Memory B cell (primary cell): ENCODE measurements at regions not wholly inside any gene's neighbourhood (a gene's known extent, or its start where the extent isn't known, plus 50 kb on each side); places are given as distances from the start of the nearest gene placed in this dataset.

Experiments used
- ATAC-seq: fragments of 150-1000 bp; cut with Tn5 transposase; 2 replicates; pipeline ENCODE4 v1.10.0; 2021; ENCODE audit warnings: low read depth, mild to moderate bottlenecking, moderate library complexity
- DNase-seq, 2 donors: peaks; one replicate each; pipeline ENCODE4 v3.0.0; 2022; ENCODE audit warnings: low spot score in 2 of 2
- H3K27ac Mint-ChIP-seq: one replicate; pipeline ENCODE4 v1.8.0; 2022; ENCODE audit warnings: mild to moderate bottlenecking, moderate library complexity, mixed read lengths
- H3K27me3 Mint-ChIP-seq: one replicate; pipeline ENCODE4 v1.8.0; 2022; ENCODE audit warnings: mixed read lengths
- H3K36me3 Mint-ChIP-seq: one replicate; pipeline ENCODE4 v1.8.0; 2022; ENCODE audit warnings: mild to moderate bottlenecking, mixed read lengths
- H3K4me1 Mint-ChIP-seq: one replicate; pipeline ENCODE4 v1.8.0; 2022; ENCODE audit warnings: mixed read lengths
- H3K4me3 Mint-ChIP-seq: one replicate; pipeline ENCODE4 v1.8.0; 2022; ENCODE audit warnings: mild to moderate bottlenecking, moderate library complexity, mixed read lengths
- H3K9me3 Mint-ChIP-seq: one replicate; pipeline ENCODE4 v1.8.0; 2022; ENCODE audit warnings: mixed read lengths

DNA sequence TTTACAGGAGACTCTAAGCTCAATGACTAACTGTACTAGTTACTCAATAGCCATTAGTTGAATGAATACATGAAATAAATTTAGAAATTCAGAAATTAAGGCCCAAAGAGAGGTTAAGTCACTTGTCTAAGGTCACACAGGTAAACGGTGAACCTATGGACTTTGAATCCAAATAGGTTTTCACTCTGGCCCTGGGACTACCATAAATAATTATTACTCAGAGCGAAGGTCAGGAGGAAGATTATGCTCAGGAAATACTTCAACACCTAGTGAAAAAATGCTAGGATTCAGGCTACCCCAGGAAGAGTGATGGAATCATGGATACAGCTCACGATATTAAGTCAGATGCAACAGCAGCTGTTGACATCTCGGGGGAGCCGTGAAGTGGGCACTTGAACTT lies 417.4 kb downstream of the GABRG2 start:
- Mint-ChIP-seq H3K4me1 (no peaks in the 10 kb centered on the region), H3K4me3 (no peak overlapping the region), H3K27me3 (no peaks in the 10 kb centered on the region), H3K27ac (no peak overlapping the region), H3K36me3 (no peaks in the 10 kb centered on the region), H3K9me3 (peaks cover 7% of the 10 kb centered on the region)
- no peak for ATAC-seq
- DNase-seq, result no peak

DNA sequence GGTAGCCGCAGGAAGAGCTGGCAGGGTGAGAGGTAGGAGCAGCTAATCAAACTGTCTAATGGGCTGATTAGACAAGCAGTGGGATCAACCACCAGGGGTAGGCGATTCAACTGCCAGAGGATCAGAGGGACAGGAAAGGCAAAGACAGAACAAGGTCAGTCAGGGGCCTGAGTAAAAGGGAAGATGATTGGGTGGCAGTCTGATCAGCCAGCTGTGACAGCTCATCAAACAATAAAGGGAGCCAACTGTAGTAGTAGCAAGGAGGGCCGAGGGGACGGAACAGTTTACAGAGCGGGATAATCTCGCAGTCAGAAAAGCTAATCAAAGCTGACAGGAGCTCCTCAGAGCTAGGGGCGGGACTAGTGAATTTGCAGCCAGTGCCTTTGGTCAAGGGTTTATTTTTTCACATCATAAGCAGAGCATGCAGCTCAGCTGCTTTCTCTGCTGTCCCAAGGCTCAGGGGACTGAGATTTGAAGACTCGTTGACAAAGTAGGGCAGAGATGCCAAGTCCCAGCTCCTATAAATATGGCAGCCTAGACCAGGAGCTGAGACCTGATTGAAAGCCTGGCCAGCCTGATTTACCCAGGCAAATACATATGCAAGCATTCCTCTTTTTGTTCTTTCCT lies 418.2 kb downstream of the GABRG2 start:
- Mint-ChIP-seq H3K27me3 (no peaks in the 10 kb centered on the region), H3K36me3 (no peaks in the 10 kb centered on the region), H3K27ac (no peak overlapping the region), H3K4me1 (no peaks in the 10 kb centered on the region), H3K4me3 (no peak overlapping the region), H3K9me3 (peaks cover 7% of the 10 kb centered on the region)
- no peak for DNase-seq
- ATAC-seq, result no peak

DNA sequence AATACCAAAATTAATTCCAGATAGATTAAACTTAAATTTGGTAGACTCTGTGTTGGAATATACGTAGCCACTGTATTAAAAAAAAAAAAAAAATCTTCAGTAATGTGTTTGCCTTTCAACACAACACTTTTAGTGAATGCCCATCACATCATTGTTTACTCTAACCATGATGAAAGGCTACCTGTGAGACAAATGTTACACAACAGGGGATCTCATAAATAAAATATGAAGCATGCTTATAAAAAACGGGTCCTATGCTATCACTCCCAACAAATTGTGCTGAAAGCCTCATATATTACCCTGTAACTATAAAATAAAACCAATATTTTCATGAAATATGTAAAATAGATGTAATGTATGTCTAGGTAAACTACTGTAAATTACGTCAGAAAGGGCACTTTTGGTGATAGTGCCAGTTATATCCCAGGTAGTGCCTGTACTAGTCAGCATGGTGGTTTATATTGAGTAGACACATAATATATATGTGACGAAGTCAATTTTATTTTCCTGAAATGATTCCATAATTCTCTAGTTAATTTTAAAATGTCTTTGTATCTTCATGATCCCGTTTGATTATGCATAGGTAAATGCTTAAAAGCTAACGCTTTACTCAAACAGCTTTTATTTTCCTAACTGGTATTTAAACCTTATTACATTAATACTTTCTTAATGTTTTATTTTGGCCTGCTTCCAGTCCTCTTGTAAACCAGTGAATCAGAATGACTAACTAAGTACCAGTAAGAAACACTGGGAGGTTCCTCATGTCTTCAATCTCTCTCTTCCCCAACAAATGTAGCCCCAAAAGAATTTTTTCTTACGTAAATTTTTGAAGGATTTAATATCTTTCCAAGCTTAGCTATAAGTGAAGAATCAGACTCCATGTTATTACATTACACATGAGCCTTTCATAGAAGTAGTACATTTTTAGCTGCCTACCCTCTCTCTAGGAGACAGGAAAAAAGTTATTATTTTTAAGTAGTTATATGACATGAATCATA lies 420.3 kb downstream of the GABRG2 start:
- Mint-ChIP-seq H3K27ac (no peak overlapping the region), H3K36me3 (no peaks in the 10 kb centered on the region), H3K27me3 (no peaks in the 10 kb centered on the region), H3K9me3 (peaks cover 7% of the 10 kb centered on the region), H3K4me1 (no peaks in the 10 kb centered on the region), H3K4me3 (no peak overlapping the region)
- DNase-seq (no peak), ATAC-seq (no peak)

DNA sequence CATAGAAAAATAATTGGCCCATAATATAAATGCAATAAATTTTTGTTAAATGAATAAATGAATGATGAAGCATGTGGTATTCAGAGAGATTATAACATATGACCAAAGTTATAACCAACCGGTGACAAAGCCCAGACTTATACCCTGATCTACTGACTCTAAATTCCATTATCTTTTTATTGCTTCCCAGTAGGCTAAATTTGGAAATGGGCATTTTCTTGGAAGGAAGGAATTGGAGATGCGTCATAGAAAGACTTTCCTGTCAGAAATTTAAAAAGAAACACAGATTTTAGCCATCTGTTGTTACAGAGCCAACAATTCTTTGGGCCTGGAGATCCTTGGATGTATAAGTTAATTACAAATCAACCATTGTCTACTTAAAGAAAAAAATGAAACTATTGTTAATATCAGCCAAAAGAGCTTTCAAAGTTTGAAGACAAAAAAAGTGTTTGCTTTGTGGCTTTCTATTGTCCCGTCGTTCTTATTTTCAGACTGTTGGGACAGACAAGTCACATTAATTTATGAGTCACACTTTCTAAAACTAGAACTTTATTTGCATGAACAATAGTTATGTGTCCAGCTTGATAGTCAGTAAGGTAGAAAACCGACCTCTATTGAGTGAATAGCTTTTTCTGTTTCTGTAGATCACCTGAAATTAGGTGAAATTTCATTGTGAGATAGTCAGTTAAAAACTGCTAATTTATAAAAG lies 428.7 kb downstream of the GABRG2 start:
- no peaks in the 10 kb centered on the region for H3K36me3 Mint-ChIP-seq
- no peak overlapping the region for H3K4me3 Mint-ChIP-seq
- peaks cover 2% of the 10 kb centered on the region for H3K9me3 Mint-ChIP-seq
- no peak for DNase-seq
- no peaks in the 10 kb centered on the region for H3K4me1 Mint-ChIP-seq
- no peak overlapping the region for H3K27ac Mint-ChIP-seq
- H3K27me3 Mint-ChIP-seq, result no peaks in the 10 kb centered on the region
- no peak for ATAC-seq

DNA sequence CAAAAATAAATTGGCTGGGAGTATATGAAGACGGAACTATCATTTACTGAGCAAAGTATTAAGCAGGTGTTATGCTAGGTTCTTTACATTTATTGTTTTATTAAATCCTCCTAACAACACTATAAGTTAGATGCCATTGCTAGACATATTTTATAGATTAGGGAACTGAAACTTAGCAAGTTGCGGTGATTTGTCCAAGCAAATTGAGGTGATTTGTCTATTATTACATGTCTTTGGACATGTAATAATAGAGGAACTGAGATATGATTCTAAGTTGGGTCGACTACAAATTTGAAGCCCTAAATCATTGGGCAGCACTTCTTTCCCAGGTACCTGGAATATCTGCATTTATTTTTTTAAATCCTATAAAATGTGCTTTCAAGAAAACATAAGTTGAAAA lies 429.9 kb downstream of the GABRG2 start:
- H3K27ac Mint-ChIP-seq, result no peak overlapping the region
- no peaks in the 10 kb centered on the region for H3K4me1 Mint-ChIP-seq
- DNase-seq (no peak), ATAC-seq (no peak)
- peaks cover 2% of the 10 kb centered on the region for H3K9me3 Mint-ChIP-seq
- no peak overlapping the region for H3K4me3 Mint-ChIP-seq
- H3K27me3 Mint-ChIP-seq, result no peaks in the 10 kb centered on the region
- H3K36me3 Mint-ChIP-seq, result no peaks in the 10 kb centered on the region

DNA sequence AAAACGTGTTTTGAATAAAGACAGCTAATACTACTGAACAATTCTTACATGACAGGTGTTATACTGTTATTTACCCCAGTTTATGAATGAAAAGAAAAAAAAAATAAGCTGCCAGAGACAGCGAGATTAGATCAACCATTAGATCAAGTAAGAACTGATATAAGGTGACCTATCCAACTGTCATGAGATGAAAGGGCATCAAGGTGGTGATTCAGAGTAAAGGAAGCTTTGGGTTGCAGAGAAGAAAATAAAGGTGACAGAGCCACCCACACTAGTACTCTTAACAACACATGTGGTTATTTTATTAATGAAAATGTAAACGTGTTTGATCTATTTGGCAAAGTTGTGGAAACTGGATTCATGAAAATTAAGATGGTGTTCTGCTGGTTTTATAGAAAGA lies 435.2 kb downstream of the GABRG2 start:
- ATAC-seq (no peak), DNase-seq (no peak)
- Mint-ChIP-seq H3K27ac (no peak overlapping the region), H3K9me3 (no peaks in the 10 kb centered on the region), H3K4me1 (no peaks in the 10 kb centered on the region), H3K36me3 (no peaks in the 10 kb centered on the region), H3K27me3 (no peaks in the 10 kb centered on the region), H3K4me3 (no peak overlapping the region)

DNA sequence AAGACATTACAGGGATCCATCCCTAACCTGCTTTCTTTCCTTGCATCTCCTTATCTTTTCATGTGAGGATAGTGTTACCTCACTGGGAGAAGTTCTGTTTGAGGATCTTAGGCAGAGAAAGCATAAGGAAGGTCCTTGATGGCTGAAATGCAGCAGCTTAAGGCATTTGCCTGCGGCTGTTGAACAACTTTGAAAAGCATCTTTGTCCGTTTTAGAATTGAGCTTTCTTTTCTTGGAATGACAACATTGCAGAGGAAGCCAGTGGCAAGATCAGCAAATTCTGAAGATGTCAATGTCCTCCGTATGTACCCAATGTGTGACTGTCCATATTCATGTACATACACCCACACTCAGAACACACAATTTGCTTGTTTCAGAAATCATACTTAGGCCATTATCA lies 436.2 kb downstream of the GABRG2 start:
- Mint-ChIP-seq H3K4me1 (no peaks in the 10 kb centered on the region), H3K4me3 (no peak overlapping the region), H3K36me3 (no peaks in the 10 kb centered on the region), H3K27ac (no peak overlapping the region), H3K9me3 (no peaks in the 10 kb centered on the region), H3K27me3 (no peaks in the 10 kb centered on the region)
- no peak for DNase-seq
- ATAC-seq, result no peak

DNA sequence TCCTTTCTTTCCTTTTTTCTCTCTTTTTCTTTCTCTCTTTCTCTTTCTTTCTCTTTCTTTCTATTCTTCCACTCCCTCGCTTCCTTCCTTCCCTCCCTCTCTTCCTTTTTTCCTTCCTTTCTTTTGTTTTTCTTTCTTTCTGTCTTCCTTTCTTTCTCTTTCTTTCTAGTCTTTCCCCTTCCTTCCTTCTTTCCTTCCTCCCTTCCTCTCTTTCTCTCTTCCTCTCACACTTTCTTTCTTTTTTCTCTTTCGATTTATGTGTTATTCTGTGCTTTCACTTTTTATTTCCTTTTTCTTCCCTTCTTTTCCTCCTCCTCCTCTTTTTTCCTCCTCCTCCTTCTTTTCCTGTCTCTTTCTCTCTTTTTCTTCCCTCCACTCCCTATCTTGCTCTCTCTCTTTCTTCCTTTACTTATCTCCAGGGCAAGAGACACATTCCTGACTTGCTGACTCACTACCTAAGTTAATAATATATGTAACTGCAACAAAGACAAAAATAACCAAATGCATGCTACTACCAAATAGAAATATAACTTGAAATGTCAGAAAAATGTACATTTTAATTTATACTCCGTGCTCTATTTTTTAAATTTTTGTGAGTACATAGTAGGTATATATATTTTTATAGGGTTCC lies 445.5 kb downstream of the GABRG2 start:
- H3K27ac Mint-ChIP-seq, result no peak overlapping the region
- peaks cover 1% of the 10 kb centered on the region for H3K36me3 Mint-ChIP-seq
- no peak overlapping the region for H3K4me3 Mint-ChIP-seq
- no peaks in the 10 kb centered on the region for H3K4me1 Mint-ChIP-seq
- no peak for ATAC-seq
- H3K27me3 Mint-ChIP-seq, result no peaks in the 10 kb centered on the region
- peaks cover 10% of the 10 kb centered on the region for H3K9me3 Mint-ChIP-seq
- no peak for DNase-seq

DNA sequence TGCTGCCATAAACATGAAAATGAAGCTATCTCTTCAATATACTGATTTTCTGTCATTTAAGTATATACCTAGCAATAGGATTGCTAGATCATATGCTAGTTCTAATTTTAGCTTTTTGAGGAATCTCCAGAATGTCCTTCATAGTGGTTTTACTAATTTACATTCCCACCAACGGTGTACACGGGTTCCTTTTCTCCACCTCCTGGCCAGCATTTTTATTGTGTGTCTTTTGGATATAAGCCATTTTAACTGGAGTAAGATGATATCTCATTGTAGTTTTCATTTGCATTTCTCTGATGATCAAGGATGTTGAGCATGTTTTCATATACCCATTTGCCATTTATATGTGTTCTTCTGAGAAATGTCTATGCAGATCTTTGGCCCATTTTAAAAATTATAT lies 446.5 kb downstream of the GABRG2 start:
- H3K27me3 Mint-ChIP-seq, result no peaks in the 10 kb centered on the region
- H3K4me3 Mint-ChIP-seq, result no peak overlapping the region
- peaks cover 1% of the 10 kb centered on the region for H3K36me3 Mint-ChIP-seq
- H3K9me3 Mint-ChIP-seq, result peaks cover 14% of the 10 kb centered on the region
- H3K27ac Mint-ChIP-seq, result no peak overlapping the region
- no peaks in the 10 kb centered on the region for H3K4me1 Mint-ChIP-seq
- ATAC-seq, result no peak
- no peak for DNase-seq

DNA sequence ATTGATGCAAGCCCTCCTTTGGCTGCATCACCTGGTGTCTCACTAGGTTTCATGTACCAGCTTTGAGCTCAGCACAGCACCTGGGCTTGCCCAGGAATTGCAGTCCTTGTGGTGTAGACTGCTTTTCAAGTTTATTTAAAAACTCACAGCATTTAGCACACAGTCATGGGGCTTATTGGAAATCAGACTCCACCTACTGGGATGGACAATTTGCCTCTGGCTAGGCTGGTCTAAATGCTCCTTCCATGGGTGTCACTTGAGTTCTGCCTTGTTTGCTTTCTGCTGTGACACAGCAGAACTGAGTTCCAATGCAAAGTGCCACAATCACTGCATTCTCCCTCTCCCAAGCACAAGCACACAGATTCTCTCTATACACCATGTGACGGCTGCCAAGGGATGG lies 453.3 kb downstream of the GABRG2 start:
- Mint-ChIP-seq H3K27ac (no peak overlapping the region), H3K27me3 (no peaks in the 10 kb centered on the region), H3K4me3 (no peak overlapping the region), H3K9me3 (peaks cover 13% of the 10 kb centered on the region), H3K36me3 (no peaks in the 10 kb centered on the region), H3K4me1 (no peaks in the 10 kb centered on the region)
- DNase-seq, result no peak
- no peak for ATAC-seq

DNA sequence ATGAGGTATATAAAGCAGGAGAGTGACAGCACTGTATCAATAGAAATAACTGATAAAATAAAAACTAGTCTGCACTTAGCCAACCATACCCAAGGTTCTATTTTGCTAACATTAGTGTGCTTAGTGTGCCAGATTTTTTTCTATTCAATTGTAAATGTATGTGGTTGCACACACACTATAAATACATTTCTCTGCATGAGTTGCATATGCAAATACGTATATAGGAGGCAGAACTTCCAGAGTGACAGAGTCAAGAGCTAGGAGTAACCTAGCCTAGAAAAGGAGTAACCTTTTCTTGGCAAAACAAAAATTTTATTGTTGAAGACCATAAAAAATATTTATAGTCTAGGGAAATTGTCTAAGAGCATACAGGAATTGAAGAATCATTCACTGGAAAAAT lies 461.6 kb downstream of the GABRG2 start:
- Mint-ChIP-seq H3K36me3 (no peaks in the 10 kb centered on the region), H3K4me3 (no peak overlapping the region), H3K27ac (no peak overlapping the region)

DNA sequence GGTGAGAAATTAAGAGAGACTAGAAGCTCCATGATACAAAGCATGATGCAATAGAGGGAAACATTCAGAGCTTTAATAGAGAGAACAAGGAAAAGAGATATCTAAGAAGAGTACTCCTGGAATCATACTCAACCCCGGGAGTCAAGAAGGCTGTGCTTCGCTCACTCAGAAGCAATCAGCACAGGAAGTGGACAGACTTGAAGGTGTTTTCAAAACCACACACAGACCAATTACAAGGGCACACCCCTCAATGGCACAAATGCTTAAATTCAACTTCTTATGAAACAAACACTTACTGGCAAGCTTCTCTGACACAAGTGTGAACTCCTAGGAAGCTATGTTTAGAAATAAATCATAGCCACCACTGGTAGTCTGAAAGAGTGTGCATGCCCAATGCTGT lies 462.3 kb downstream of the GABRG2 start:
- H3K4me1 Mint-ChIP-seq, result no peaks in the 10 kb centered on the region
- H3K4me3 Mint-ChIP-seq, result no peak overlapping the region
- no peaks in the 10 kb centered on the region for H3K27me3 Mint-ChIP-seq
- H3K9me3 Mint-ChIP-seq, result peaks cover 4% of the 10 kb centered on the region
- H3K36me3 Mint-ChIP-seq, result no peaks in the 10 kb centered on the region
- DNase-seq (no peak), ATAC-seq (no peak)
- H3K27ac Mint-ChIP-seq, result no peak overlapping the region

More for the DNA sequence above, 461.6 kb downstream of the GABRG2 start:
- H3K9me3 Mint-ChIP-seq, result peaks cover 4% of the 10 kb centered on the region
- ATAC-seq (no peak), DNase-seq (no peak)
- no peaks in the 10 kb centered on the region for H3K27me3 Mint-ChIP-seq
- H3K4me1 Mint-ChIP-seq, result no peaks in the 10 kb centered on the region

DNA sequence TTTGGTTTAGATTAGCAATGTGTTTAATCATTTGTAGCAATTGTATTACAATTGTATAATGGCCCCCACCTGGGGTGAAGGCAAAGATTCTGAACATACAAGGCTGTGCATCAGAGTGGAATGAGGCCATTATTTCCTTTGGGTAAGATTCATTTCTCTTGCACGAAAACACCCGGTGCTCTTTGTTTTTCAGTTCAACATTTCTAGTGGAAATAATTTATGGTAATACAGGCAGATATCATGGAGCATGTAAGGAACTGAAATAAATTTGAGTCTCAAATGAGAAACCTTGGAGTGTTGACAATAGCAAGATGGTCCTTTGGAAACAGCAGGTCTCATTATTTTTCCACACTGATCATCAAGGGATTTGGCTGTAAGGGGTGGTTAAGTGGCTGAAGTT lies 475.9 kb downstream of the GABRG2 start:
- Mint-ChIP-seq H3K4me1 (no peaks in the 10 kb centered on the region), H3K36me3 (no peaks in the 10 kb centered on the region), H3K27me3 (no peaks in the 10 kb centered on the region), H3K27ac (no peak overlapping the region), H3K9me3 (no peaks in the 10 kb centered on the region), H3K4me3 (no peak overlapping the region)
- no peak for DNase-seq
- ATAC-seq, result no peak

DNA sequence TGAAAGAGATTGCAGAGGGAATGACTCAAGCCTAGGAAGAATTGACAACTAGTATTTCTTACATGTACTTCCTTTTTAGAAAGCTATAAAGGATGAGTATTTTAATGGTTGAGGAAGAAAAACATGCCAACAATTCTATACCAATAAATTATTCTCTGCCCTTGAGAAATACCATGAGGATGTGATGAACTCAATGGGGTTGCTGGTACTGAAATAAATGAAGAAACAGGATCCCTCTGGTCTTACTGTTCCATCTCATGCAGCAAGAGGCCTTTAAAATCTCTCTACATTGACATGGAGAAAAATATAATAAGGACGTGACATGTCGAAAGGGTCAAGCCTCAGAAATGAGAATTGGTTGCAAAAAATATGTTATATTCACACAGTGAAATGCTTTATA lies 477.3 kb downstream of the GABRG2 start:
- Mint-ChIP-seq H3K36me3 (no peaks in the 10 kb centered on the region), H3K27me3 (no peaks in the 10 kb centered on the region), H3K4me1 (no peaks in the 10 kb centered on the region), H3K4me3 (no peak overlapping the region), H3K9me3 (no peaks in the 10 kb centered on the region), H3K27ac (no peak overlapping the region)
- DNase-seq (no peak), ATAC-seq (no peak)
